ENCODE measurements at regions not wholly inside any gene's neighbourhood (a gene's known extent, or its start where the extent isn't known, plus 50 kb on each side); places are given as distances from the start of the nearest gene placed in this dataset.
A peak's percentile ranks its signal among the peaks of the same experiment; 100 is the strongest.

- TF ChIP-seq ZNF462 (CRISPR knock-in tag; IDR thresholded peaks at IDR 0.05) (no peak), CTCF (conservative IDR thresholded peaks at IDR 0.05; ENCODE audit: low read depth in 2 of 2) (no peak), ZNF114 (CRISPR knock-in tag; IDR thresholded peaks at IDR 0.05) (no peak)
Observed at GRCh38 chr10:105855791-105856190, 1214.7 kb downstream of the SORCS3 start (continued).

GRCh38 chr10:105844676-105845570 is 1203.8 kb downstream of the SORCS3 start:
- Histone ChIP-seq H3K4me3 (peak overlapping the region; percentile 31; the same call in 1 of the 2 replicates), H3K9me2 (ENCODE audit: insufficient read depth) (no peaks in the 10 kb centered on the region), H3K27ac (ENCODE audit: low read depth) (peak overlapping the region; percentile 77), H3K4me2 (peak overlapping the region; percentile 74), H4K20me1 (replicated peaks; ENCODE audit: insufficient read depth) (no peaks in the 10 kb centered on the region), H3K79me2 (replicated peaks; ENCODE audit: insufficient read depth) (no peaks in the 10 kb centered on the region), H3K27me3 (ENCODE audit: insufficient read depth) (no peaks in the 10 kb centered on the region), H3K4me1 (ENCODE audit: insufficient read depth) (peaks cover 31% of the 10 kb centered on the region), H3K36me3 (ENCODE audit: insufficient read depth) (no peaks in the 10 kb centered on the region), H3F3A (replicated peaks; ENCODE audit: low read depth) (no peaks in the 10 kb centered on the region), H2AFZ (peak overlapping the region; percentile 6; the same call in 1 of the 2 replicates)
- Mint-ChIP-seq H3K4me1 (peaks cover 35% of the 10 kb centered on the region), H3K4me3 (peak overlapping the region; percentile 27; the same call in 1 of the 3 replicates), H3K9me3 (peaks cover 6% of the 10 kb centered on the region; the same call in 1 of the 3 replicates), H3K27me3 (ENCODE audit: insufficient read depth, low read depth, poor library complexity) (peaks cover 4% of the 10 kb centered on the region), H3K36me3 (ENCODE audit: low read depth) (peaks cover 3% of the 10 kb centered on the region; the same call in 1 of the 3 replicates), H3K27ac (peak overlapping the region; percentile 70)
- peak; percentile 71 for ATAC-seq
- DNase-seq (ENCODE audit: low spot score) = peak; percentile 20
- TF ChIP-seq STAT1 (IDR thresholded peaks at IDR 0.05; ENCODE audit: unreplicated experiment) (no peak), NANOG (IDR thresholded peaks at IDR 0.05; ENCODE audit: borderline replicate concordance) (0 out of 2 replicates have a peak, but pooled peaks have one; percentile 16), CTCF (conservative IDR thresholded peaks at IDR 0.05; ENCODE audit: low read depth in 2 of 2) (no peak), EZH2phosphoT487 (IDR thresholded peaks at IDR 0.05; ENCODE audit: unreplicated experiment) (no peak)

Measured in GM23338 (cell line).